NCI-H69 (cell line): ENCODE measurements at regions not wholly inside any gene's neighbourhood (a gene's known extent, or its start where the extent isn't known, plus 50 kb on each side); places are given as distances from the start of the nearest gene placed in this dataset.

Source experiments
- DNase-seq: peaks from one replicate; lab custom pipeline; 2025; lab: John Stamatoyannopoulos, UW

- DNase-seq = no peak
These were observed 141.3 kb upstream of the SDK2 start for GRCh38 chr17:73785496-73785895.

- peak; percentile 78 for DNase-seq
These were observed 141.9 kb upstream of the SDK2 start for GRCh38 chr17:73785958-73786743.

GRCh38 chr17:73787076-73788059 is 143.1 kb upstream of the SDK2 start:
- DNase-seq = peak; percentile 21

GRCh38 chr17:73788111-73788510 is 143.9 kb upstream of the SDK2 start:
- no peak for DNase-seq

- no peak for DNase-seq
These were observed 146.9 kb upstream of the SDK2 start for GRCh38 chr17:73791121-73791520.

- no peak for DNase-seq
These were observed 147.4 kb upstream of the SDK2 start for GRCh38 chr17:73791631-73792030.

- DNase-seq = no peak
These were observed 148.7 kb upstream of the SDK2 start for GRCh38 chr17:73792994-73793393.

GRCh38 chr17:73794336-73794735 is 150.1 kb upstream of the SDK2 start:
- DNase-seq = no peak

- peak; percentile 54 for DNase-seq
These were observed 151.5 kb upstream of the SDK2 start for GRCh38 chr17:73795730-73796129.

- no peak for DNase-seq
These were observed 153.4 kb upstream of the SDK2 start for GRCh38 chr17:73797594-73798110.

- DNase-seq = peak; percentile 55
These were observed 154.0 kb upstream of the SDK2 start for GRCh38 chr17:73798111-73798748.

- DNase-seq = no peak
These were observed 154.9 kb upstream of the SDK2 start for GRCh38 chr17:73799096-73799495.

- DNase-seq = peak; percentile 60
These were observed 155.8 kb upstream of the SDK2 start for GRCh38 chr17:73799781-73800627.

- peak; percentile 73 for DNase-seq
These were observed 156.6 kb upstream of the SDK2 start for GRCh38 chr17:73800893-73801292.

GRCh38 chr17:73801455-73802100 is 157.3 kb upstream of the SDK2 start:
- peak; percentile 83 for DNase-seq

GRCh38 chr17:73802314-73802713 is 158.1 kb upstream of the SDK2 start:
- DNase-seq = peak; percentile 86

GRCh38 chr17:73802871-73803270 is 158.6 kb upstream of the SDK2 start:
- peak; percentile 40 for DNase-seq

- DNase-seq = peak; percentile 96
These were observed 159.8 kb upstream of the SDK2 start for GRCh38 chr17:73803964-73804435.

- no peak for DNase-seq
These were observed 162.5 kb upstream of the SDK2 start for GRCh38 chr17:73806768-73807167.

- no peak for DNase-seq
These were observed 169.0 kb upstream of the SDK2 start for GRCh38 chr17:73813201-73813600.

- DNase-seq = peak; percentile 61
These were observed 169.8 kb upstream of the SDK2 start for GRCh38 chr17:73814075-73814474.
